ENCODE measurements at regions not wholly inside any gene's neighbourhood (a gene's known extent, or its start where the extent isn't known, plus 50 kb on each side); places are given as distances from the start of the nearest gene placed in this dataset.

DNA sequence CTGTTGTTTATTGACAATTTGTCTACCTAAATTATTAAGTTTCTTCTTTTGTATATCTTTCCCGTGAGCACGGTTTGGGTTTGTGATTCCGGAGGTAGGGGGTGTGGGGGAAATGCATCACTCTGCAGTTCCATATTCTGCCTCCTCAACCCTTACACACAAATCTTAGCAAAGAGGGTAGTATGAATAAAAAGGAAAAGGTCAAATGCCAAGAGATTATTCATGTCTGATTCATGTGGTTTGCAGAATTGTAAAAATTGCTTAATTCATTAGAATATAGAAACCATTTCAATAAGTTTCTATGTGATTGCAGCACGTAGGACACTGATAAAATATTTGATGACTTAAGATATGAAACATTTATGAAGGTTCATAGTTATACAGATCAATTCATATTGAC lies 601.9 kb downstream of the SEMA5A start:
- no peak for TF ChIP-seq CTCF (IDR thresholded peaks at IDR 0.05)
- POLR2A ChIA-PET, result no interaction called here

DNA sequence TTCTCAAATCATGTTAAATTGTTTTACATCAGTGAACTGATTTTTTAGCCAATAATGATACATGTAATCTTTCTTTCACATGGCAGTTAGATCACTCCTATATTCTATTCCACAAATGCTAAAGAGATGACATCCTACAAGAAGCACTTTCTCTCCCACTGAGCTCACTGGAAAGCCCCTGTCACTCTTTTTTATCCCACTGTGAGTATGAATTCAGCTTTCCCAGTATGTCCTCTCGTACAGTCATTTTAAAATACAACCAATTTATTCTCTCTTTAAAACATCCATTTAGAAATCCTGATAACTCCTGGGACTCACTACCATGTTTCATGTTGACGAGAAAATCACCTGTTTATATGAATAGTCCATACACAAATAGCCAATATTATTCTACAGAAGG lies 599.9 kb downstream of the SEMA5A start:
- Mint-ChIP-seq H3K27me3 (no peaks in the 10 kb centered on the region), H3K4me3 (no peak overlapping the region), H3K36me3 (ENCODE audit: low read depth) (no peaks in the 10 kb centered on the region), H3K4me1 (ENCODE audit: low read depth) (no peaks in the 10 kb centered on the region), H3K9me3 (peaks cover 4% of the 10 kb centered on the region), H3K27ac (no peak overlapping the region)
- CTCF ChIA-PET, result no interaction called here
- no peak overlapping the region for H3K27ac ChIP-seq (ENCODE audit: low read depth in 1 of 2, low read length in 2 of 2)
- DNase-seq (no peak), ATAC-seq (ENCODE audit: poor library complexity) (no peak)
- intact Hi-C loops (cut with DNase I, micrococcal nuclease), result no loop called here
- no peaks in the 10 kb centered on the region for H3K36me3 ChIP-seq (ENCODE audit: insufficient read depth, low read length)
- no peaks in the 10 kb centered on the region for H3K9me3 ChIP-seq (ENCODE audit: control insufficient read depth in 1 of 2, insufficient read depth in 1 of 2, low read length in 2 of 2)
- TF ChIP-seq CTCF (IDR thresholded peaks at IDR 0.05), result no peak
- H3K4me3 ChIP-seq (ENCODE audit: low read length), result no peak overlapping the region
- POLR2A ChIA-PET, result no interaction called here
- no peaks in the 10 kb centered on the region for H3K27me3 ChIP-seq (ENCODE audit: control insufficient read depth in 1 of 2, insufficient read depth in 2 of 2, low read length in 2 of 2)
- H3K4me1 ChIP-seq (ENCODE audit: insufficient read depth, low read length), result no peaks in the 10 kb centered on the region

More for the DNA sequence above, 601.9 kb downstream of the SEMA5A start:
- no peaks in the 10 kb centered on the region for H3K27me3 Mint-ChIP-seq
- DNase-seq, result no peak
- H3K36me3 ChIP-seq (ENCODE audit: insufficient read depth, low read length), result no peaks in the 10 kb centered on the region
- CTCF ChIA-PET, result no interaction called here
- no peak overlapping the region for H3K4me3 ChIP-seq (ENCODE audit: low read length)
- no peaks in the 10 kb centered on the region for H3K4me1 ChIP-seq (ENCODE audit: insufficient read depth, low read length)
- H3K27ac ChIP-seq (ENCODE audit: low read depth in 1 of 2, low read length in 2 of 2), result no peak overlapping the region
- H3K36me3 Mint-ChIP-seq (ENCODE audit: low read depth), result no peaks in the 10 kb centered on the region
- H3K9me3 ChIP-seq (ENCODE audit: control insufficient read depth in 1 of 2, insufficient read depth in 1 of 2, low read length in 2 of 2), result no peaks in the 10 kb centered on the region
- intact Hi-C loops (cut with DNase I, micrococcal nuclease), result no loop called here
- no peaks in the 10 kb centered on the region for H3K4me1 Mint-ChIP-seq (ENCODE audit: low read depth)
- no peaks in the 10 kb centered on the region for H3K27me3 ChIP-seq (ENCODE audit: control insufficient read depth in 1 of 2, insufficient read depth in 2 of 2, low read length in 2 of 2)
- no peak overlapping the region for H3K4me3 Mint-ChIP-seq
- H3K27ac Mint-ChIP-seq, result no peak overlapping the region
- no peak for ATAC-seq (ENCODE audit: poor library complexity)
- peaks cover 10% of the 10 kb centered on the region for H3K9me3 Mint-ChIP-seq

- CTCF ChIA-PET, result no interaction called here
- no peak overlapping the region for H3K27ac Mint-ChIP-seq
- no peak for TF ChIP-seq CTCF (IDR thresholded peaks at IDR 0.05)
- H3K9me3 ChIP-seq (ENCODE audit: control insufficient read depth in 1 of 2, insufficient read depth in 1 of 2, low read length in 2 of 2), result peaks cover 0 to 6% of the 10 kb centered on the region in 2 experiments
- no peaks in the 10 kb centered on the region for H3K36me3 Mint-ChIP-seq (ENCODE audit: low read depth)
- peaks cover 2% of the 10 kb centered on the region for H3K9me3 Mint-ChIP-seq
- H3K4me1 Mint-ChIP-seq (ENCODE audit: low read depth), result no peaks in the 10 kb centered on the region
- intact Hi-C loops (cut with DNase I, micrococcal nuclease), result no loop called here
- H3K36me3 ChIP-seq (ENCODE audit: insufficient read depth, low read length), result no peaks in the 10 kb centered on the region
- no peaks in the 10 kb centered on the region for H3K27me3 Mint-ChIP-seq
- no peaks in the 10 kb centered on the region for H3K27me3 ChIP-seq (ENCODE audit: control insufficient read depth in 1 of 2, insufficient read depth in 2 of 2, low read length in 2 of 2)
- POLR2A ChIA-PET, result no interaction called here
- H3K4me1 ChIP-seq (ENCODE audit: insufficient read depth, low read length), result no peaks in the 10 kb centered on the region
- H3K27ac ChIP-seq (ENCODE audit: low read depth in 1 of 2, low read length in 2 of 2), result no peak overlapping the region
- H3K4me3 ChIP-seq (ENCODE audit: low read length), result no peak overlapping the region
- no peak for DNase-seq
- H3K4me3 Mint-ChIP-seq, result no peak overlapping the region
- no peak for ATAC-seq (ENCODE audit: poor library complexity)
Measured at GRCh38 chr5:8949908-8950307, 596.0 kb downstream of the SEMA5A start.
